ENCODE measurements at regions not wholly inside any gene's neighbourhood (a gene's known extent, or its start where the extent isn't known, plus 50 kb on each side); places are given as distances from the start of the nearest gene placed in this dataset.

GRCh38 chr6:145374570-145374969 lies 360.8 kb downstream of the EPM2A start:
- Histone ChIP-seq H3K27me3 (no peaks in the 10 kb centered on the region), H3K27ac (no peak overlapping the region), H3K36me3 (no peaks in the 10 kb centered on the region), H3K9me3 (peaks cover 0 to 10% (median 5%) of the 10 kb centered on the region in 4 donors), H3K4me3 (no peak overlapping the region), H3K4me1 (no peaks in the 10 kb centered on the region)
- TF ChIP-seq POLR2A (IDR thresholded peaks at IDR 0.05) (no peak), EP300 (IDR thresholded peaks at IDR 0.05) (no peak), POLR2AphosphoS5 (IDR thresholded peaks at IDR 0.05) (no peak), CTCF (IDR thresholded peaks at IDR 0.05) (no peak)
- no peak for DNase-seq
- intact Hi-C loops (cut with DNase I; ENCODE audit: low total_unique reads), result no loop called here
- 69 to 84% (median 75%) methylated on average over 1 of the region's 1 CpG for WGBS, 5 donors

- intact Hi-C loops (cut with DNase I; ENCODE audit: low total_unique reads), result no loop called here
- no peak overlapping the region for H3K27ac ChIP-seq
- WGBS, 5 donors, result 48 to 60% (median 54%) methylated on average over 4 of the region's 4 CpGs
- peaks cover 0 to 10% (median 5%) of the 10 kb centered on the region in 4 donors for H3K9me3 ChIP-seq
- no peaks in the 10 kb centered on the region for H3K27me3 ChIP-seq
- no peak overlapping the region for H3K4me3 ChIP-seq
- TF ChIP-seq EP300 (IDR thresholded peaks at IDR 0.05) (no peak), POLR2AphosphoS5 (IDR thresholded peaks at IDR 0.05) (no peak), POLR2A (IDR thresholded peaks at IDR 0.05) (no peak), CTCF (IDR thresholded peaks at IDR 0.05) (no peak)
- peak in 1 of 2 donors; percentile 34 for DNase-seq
- H3K4me1 ChIP-seq, result no peaks in the 10 kb centered on the region
- no peaks in the 10 kb centered on the region for H3K36me3 ChIP-seq
These were observed 359.8 kb downstream of the EPM2A start for GRCh38 chr6:145375502-145375901.

GRCh38 chr6:145380186-145380585 lies 355.1 kb downstream of the EPM2A start:
- Histone ChIP-seq H3K27ac (no peak overlapping the region), H3K9me3 (peaks cover 0 to 10% (median 5%) of the 10 kb centered on the region in 4 donors), H3K27me3 (no peaks in the 10 kb centered on the region), H3K36me3 (no peaks in the 10 kb centered on the region), H3K4me3 (no peak overlapping the region), H3K4me1 (no peaks in the 10 kb centered on the region)
- no peak for DNase-seq
- intact Hi-C loops (cut with DNase I; ENCODE audit: low total_unique reads), result no loop called here
- 64 to 84% (median 70%) methylated on average over 1 of the region's 1 CpG for WGBS, 5 donors
- TF ChIP-seq POLR2A (IDR thresholded peaks at IDR 0.05) (no peak), CTCF (IDR thresholded peaks at IDR 0.05) (no peak), EP300 (IDR thresholded peaks at IDR 0.05) (no peak), POLR2AphosphoS5 (IDR thresholded peaks at IDR 0.05) (no peak)

- peaks cover 0 to 10% (median 5%) of the 10 kb centered on the region in 4 donors for H3K9me3 ChIP-seq
- no peak for TF ChIP-seq POLR2AphosphoS5 (IDR thresholded peaks at IDR 0.05)
- no peak overlapping the region for H3K4me3 ChIP-seq
- intact Hi-C loops (cut with DNase I; ENCODE audit: low total_unique reads), result no loop called here
- 30 to 42% (median 37%) methylated on average over 3 of the region's 3 CpGs for WGBS, 5 donors
- H3K27ac ChIP-seq, result peak overlapping the region in 1 of 5 donors; percentile 36
- H3K27me3 ChIP-seq, result no peaks in the 10 kb centered on the region
- DNase-seq, result peak in 1 of 2 donors; percentile 15
- no peaks in the 10 kb centered on the region for H3K36me3 ChIP-seq
- H3K4me1 ChIP-seq, result no peaks in the 10 kb centered on the region
These were observed 353.4 kb downstream of the EPM2A start for GRCh38 chr6:145381941-145382340.

GRCh38 chr6:145383428-145383827 lies 351.9 kb downstream of the EPM2A start:
- Histone ChIP-seq H3K4me1 (no peaks in the 10 kb centered on the region), H3K27ac (no peak overlapping the region), H3K36me3 (no peaks in the 10 kb centered on the region), H3K27me3 (no peaks in the 10 kb centered on the region), H3K9me3 (no peaks in the 10 kb centered on the region), H3K4me3 (no peak overlapping the region)
- TF ChIP-seq EP300 (IDR thresholded peaks at IDR 0.05), result no peak
- no peak for TF ChIP-seq POLR2AphosphoS5 (IDR thresholded peaks at IDR 0.05)
- no peak for TF ChIP-seq POLR2A (IDR thresholded peaks at IDR 0.05)
- TF ChIP-seq CTCF (IDR thresholded peaks at IDR 0.05), result no peak
- DNase-seq, result no peak
- WGBS, 5 donors, result 87 to 91% (median 89%) methylated on average over 3 of the region's 3 CpGs
- intact Hi-C loops (cut with DNase I; ENCODE audit: low total_unique reads), result no loop called here
